Stimulated activated CD4-positive, alpha-beta T cell treated with anti-CD3 and anti-CD28 coated beads, Interleukin-4, amount 100 ng/mL, for 1 hour (primary cell): ENCODE measurements at regions not wholly inside any gene's neighbourhood (a gene's known extent, or its start where the extent isn't known, plus 50 kb on each side); places are given as distances from the start of the nearest gene placed in this dataset.

Source experiments
- DNase-seq: peaks from one replicate; pipeline ENCODE4 v3.0.0-alpha.2; 2020

DNA sequence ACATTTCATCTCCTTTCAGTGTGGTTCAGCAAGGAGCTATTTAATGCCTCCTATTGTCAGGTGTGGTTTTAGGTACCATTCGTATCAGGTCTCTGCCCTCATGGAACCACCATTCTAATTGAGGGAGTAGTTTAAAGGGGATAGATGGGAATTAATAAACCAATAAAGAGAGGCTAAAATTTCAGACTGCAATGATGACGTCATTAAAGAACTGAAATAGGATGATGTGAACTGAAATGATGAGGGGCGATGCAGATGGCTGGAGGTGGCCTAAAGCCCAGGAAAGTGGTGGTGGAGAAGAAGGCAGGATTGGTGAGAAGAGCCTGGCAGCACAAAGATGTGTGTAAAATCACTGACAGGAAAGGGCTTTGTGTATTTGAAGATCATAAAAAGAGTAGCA, 148.9 kb upstream of the RBFOX1 start:
- no peak for DNase-seq

DNA sequence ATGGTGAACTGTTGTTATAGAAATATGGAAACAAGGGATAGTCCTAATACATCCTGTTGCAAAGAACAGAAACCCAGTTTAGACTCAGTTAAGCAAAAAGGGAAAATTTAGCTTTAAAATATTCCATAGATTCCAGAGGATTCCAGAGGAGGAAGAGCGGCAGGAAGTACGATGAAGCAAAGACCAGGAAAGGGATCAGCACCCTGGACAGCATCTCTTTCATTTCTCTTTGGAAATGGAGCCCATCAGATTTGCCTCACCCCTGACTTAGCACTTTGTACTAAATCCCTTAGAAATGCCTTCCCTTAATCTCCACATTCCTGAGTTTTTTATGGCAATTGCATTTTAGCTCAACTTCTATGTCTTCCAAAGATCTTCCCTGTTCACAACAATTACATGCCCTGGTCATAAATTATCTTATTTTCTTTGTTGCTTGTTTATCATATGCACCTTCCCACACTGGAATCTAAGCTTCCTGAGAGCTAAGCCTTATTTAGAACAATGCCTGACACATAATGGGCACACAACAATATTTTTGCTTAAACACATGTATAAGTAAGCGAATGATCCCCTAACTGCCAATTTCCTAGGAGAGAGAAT, 150.0 kb upstream of the RBFOX1 start:
- DNase-seq, result no peak

DNA sequence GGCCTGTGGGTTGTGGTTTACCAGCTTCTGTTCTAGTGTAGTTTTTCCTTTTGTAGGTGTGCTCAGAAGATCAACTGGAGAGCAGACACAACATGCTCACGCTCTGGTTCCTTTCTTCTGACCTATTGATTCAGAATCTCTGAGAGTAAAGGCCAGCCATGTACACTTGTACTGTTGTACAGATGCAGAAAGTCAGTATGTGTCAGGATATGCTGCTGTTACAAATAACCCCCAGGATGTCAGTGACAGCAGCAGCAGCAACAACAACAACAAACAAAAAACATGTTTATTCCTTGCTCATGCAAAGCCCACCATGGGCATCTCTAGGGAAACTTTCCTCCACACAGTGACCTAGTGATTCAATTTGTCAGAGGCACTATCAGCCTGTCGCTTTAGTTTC, 154.8 kb upstream of the RBFOX1 start:
- DNase-seq, result no peak

DNA sequence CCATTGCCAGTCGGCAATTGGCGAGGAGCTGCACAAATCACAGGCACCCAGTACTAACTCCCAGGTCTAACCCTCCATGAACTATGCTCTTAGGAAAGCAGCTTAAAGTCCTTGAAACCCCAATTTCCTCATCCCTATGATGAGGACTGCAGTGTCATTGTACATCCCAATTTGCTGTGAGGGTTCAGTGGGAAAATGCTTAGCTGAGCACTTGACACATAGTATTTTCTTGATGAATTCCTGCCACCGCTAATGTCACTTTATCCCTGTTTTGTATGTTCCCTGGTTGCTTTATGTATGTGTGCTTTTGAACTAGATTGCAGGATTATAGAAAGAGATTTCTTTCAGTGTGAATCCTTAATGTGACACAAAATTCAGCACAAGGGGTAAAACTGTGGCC, 161.5 kb upstream of the RBFOX1 start:
- DNase-seq, result no peak

DNA sequence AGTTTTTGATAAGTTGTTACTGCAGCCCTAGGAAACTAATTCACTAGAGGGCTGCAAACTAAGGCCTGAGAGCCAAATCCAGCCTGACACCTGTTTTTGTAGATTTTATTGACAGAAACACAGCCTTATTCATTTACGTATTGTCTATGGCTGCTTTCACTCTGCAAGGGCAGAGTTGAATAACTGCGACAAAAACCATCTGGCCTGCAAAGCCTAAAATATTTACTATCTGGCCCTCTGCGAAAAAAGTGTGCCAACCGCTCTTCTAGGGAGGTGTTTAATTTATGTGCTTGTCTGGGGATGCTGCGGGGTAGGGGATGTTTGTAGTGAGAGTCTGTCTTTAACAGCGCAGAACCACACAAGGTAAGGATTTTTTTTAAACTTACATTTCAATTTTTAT, 165.0 kb upstream of the RBFOX1 start:
- no peak for DNase-seq

DNA sequence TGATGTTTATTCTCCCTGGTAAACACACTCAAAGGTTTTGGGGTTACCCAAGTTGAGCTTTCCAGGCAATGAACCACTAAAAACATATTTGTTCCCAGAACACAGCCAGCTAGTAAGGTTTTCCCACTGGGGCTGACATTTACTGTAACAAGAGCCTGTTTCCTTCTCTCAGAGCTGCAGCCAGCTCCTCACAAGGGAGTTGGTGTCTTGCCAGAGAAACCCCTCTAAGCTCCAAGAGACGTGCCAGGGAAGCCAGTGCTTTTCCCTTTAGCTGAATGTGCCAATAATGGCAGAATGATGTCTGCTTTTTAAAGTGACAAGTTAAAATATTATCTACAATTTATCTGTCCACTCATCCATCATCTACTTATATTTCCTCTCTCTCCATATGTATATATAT, 170.8 kb upstream of the RBFOX1 start:
- no peak for DNase-seq

DNA sequence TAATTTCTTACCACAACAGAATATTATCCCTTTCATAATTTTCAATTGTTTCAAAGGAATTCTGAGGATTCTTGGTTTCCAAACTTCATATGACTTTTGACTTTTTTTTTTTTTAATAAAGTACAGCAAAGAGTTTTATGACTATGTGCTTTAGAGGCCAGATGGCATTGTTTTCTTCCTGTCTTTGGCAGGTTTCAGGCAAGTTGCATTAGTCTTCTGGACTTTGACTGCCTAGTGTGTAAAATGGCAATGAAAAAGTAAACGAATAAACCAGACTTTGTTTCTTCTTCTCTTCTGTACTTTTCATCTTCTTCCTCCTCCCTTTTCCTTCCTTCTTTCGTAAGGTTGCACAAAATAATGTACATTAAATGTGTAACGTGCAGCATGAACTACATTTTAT, 172.6 kb upstream of the RBFOX1 start:
- DNase-seq, result no peak

DNA sequence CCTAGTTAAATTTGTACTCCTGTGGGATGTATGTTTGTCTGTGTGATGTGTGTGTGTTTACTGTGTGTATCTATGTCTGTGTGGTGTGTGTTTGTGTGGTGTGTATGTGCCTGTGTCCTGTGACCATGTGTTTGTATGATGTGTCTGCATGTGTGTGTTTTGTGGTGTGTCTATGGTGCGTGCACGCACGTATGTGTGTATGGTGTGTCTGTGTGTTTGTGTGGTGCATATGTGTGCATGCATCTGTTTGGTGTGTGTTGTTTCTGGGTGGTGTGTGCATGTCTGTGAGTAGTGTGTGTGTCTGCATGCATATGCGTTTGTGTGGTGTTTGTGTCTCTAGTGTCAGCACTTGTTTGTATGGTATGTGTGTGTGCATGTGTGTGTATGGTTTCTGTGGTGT, 174.2 kb upstream of the RBFOX1 start:
- no peak for DNase-seq

DNA sequence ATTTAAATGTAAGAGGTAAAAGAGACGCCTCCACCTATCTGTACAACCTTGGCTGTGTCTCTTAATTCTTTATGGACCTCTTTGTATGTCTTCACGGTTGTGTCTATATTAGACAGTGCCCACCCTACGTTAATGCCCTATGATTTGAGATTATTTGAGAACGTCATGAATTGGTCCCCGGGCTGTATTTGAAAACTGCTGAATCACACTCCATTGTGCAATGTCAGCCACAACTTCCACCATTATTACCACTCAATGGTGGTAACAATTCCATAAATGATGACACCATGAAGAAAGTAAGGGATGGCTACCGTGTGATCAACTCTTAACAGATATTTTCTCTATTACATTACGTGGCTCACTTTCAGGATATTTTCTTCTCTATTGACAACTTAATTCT, 182.4 kb upstream of the RBFOX1 start:
- DNase-seq, result no peak

DNA sequence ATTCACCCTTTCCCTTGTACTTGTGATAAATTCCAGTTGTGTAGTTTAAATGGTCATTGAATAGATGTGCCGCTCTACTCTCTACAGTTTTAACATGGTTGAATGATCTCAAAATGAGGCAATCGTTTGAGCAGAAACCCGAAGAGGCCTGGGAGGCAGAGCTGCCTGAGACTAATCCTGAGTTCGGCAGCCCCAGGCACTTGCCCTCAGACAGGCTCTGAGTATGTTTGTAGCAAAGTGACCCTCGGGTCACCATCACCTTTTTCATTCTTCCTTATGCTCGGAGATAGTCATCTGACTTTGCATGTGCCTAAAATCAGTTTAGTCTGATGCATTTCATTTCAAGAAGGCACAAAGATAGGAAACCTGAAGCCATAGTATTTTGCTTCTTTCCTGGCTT, 184.0 kb upstream of the RBFOX1 start:
- DNase-seq, result no peak

DNA sequence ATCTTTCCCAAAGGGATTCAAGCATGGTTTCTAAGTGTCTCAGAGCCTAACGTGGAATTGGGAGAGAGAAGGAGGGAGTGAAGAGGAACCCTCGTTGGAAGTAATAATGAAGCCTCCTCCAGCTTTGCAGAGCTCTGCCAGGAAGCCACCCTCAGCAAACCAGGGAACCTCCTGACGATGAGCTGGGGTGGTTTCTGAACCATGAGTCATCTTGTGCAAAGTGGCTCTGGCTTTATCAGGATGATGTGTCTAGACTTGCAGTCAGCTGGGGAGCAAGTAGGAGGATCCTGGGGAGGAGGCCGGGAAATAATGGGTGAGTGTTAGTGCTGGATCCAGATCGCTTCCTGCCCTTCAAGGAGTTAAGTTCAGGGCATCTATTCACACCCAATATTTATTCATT, 191.7 kb upstream of the RBFOX1 start:
- no peak for DNase-seq

DNA sequence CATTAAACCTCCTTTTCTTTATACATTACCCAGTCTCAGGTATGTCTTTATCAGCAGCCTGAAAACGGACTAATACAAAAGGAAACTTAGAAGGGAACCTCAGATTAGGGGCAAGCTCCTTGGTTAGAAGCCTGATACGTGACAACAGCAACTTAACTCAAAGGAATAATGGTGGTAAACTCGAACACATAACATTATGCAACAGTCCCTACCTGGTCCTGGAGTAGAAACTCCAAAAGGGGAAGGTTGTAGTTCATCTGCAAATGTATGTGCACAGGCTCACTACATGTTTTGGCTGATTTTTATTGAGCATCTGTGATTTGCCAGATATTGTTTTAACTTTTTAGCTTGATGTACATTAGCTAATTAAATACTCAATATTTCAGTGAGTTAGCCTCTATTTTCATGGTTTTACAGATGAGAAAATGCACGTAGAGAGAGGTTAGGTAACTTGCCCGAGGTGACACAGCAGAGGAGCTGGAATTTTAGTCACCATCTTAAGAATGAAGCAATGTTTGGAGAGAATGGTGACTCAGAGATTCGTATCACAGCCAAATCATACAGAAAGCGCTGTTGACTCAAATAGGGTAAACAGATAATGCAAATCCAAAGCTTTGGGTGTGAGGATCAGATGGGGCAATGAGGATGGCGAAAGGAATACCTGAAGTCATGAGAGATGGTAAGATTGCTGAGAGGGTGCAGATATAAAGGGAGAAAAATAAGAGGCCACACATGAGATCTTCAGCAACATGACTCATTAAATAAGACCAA, 194.9 kb upstream of the RBFOX1 start:
- DNase-seq, result no peak

DNA sequence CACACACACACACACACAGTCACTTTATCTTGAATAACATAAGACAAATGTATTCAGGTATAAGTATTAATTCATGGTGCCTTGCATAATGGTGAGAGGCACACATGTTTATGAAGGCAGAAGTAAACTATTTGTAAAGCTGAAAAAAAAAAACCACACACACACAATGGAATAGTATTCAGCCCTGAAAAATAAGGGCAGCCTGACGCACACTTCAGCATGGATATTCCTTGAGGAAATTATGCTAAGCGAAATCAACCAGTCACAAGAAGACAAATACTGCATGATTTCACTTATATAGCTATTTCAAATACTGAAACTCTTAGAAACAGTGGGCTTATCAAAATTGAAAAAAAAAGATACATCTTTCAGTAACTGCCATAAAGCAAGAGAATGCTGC, 200.2 kb upstream of the RBFOX1 start:
- DNase-seq, result no peak

DNA sequence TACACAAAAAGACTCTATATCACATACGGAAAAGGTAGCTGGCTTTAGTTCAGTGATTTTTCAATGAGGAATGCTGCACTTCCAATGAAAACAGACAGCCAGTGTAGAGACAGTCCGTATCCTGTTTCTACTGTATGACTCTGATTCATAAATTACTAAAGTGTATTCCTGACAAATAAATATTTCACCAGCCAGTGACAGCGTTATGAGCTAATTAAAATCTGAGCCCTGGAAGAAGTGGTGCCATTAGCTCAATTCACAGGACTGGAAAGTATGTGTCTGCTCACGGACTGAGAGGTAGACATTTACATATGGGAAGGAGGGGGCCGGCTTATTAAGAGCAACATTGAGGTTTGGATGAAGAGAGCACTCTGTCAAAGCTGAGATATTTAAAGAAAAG, 207.9 kb upstream of the RBFOX1 start:
- DNase-seq, result no peak

DNA sequence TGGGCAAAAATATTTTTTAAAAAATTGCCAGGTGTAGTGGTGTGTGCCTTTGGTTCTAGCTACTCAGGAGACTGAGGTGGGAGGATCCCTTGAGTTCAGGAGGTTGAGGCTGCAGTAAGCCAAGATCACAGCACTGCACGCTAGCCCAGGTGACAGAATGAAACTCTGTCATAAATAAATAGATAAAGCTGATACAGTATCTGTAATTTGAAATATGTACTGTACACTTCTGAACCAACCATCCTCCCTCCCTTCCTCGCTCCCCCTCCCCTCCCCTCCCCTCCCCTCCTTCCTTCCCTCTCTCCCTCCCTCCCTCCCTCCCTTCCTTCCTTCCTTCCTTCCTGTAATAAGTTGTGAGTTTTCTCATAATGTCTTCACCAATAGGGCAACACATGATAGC, 208.4 kb upstream of the RBFOX1 start:
- DNase-seq, result no peak

DNA sequence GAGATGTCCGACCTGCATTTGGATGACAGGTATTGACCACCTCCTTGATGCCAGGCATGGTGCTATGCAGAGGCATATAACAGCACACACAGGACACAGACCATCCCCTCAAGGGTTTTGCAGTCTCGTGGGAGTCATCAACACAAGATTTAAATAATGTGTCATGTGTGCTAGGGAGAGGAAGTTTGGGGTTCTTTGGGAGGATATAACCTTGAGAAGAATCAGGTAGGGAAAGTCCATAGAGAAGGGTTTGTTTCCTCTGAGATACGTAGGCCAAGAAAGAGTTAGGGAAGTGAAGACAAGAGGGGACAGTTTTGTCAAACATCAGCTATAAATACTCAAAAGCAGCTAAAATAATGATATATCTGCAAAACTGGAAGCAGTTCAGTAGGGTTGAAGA, 215.9 kb upstream of the RBFOX1 start:
- DNase-seq, result no peak

DNA sequence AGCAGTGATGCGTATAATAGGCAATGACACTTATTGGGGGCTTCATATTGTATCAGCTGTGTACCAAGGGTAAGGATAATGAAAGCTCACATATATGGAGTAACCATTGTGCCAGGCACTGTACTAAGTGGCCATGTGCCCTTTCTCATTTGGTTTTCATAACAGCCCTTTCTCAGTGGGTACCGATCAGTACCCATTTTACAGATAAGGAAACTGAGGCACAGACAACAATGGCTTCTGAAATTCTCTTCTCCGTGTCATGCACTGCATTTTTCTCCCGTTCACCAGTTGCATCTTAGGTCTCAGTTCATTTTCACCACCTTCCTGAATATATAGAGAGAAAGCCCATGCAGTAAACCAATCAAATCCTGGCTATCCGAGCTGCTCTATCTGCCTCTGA, 216.7 kb upstream of the RBFOX1 start:
- DNase-seq, result no peak

DNA sequence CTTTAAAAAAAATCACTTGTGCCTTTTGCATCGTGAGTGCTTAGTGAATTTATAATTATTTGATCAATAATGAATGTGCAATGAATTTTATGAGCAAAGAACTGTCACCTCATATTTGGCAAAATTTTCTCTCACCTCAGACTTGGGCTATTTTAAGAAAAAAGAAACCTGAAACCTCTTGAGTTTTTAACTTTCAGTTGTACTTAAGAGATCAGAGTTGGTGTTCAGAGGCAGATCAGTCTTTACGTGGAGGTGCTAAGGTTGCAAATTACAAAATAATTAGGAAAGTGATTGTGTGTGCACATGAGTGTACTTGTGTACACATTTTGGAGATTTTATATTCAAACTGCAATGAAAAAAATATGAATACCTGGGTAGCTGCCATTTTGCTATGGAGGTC, 218.7 kb upstream of the RBFOX1 start:
- no peak for DNase-seq

DNA sequence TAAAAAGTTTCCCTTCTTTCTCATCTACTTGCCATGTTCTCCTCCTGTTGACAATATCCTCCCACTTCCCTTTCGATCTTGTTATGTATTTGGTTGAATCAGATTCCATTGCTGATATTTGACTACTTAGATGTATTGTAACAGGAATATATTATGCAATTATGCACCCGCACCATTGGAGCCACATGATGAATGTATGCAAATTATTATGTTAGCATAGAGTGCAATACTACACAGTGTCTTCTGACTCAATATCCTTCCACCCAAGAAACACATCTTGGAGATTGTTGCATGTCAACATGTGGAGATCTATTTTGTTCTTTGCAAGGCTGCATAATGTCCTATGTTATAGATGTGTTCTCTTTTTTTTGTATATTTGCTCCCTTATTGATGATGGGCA, 219.2 kb upstream of the RBFOX1 start:
- no peak for DNase-seq

DNA sequence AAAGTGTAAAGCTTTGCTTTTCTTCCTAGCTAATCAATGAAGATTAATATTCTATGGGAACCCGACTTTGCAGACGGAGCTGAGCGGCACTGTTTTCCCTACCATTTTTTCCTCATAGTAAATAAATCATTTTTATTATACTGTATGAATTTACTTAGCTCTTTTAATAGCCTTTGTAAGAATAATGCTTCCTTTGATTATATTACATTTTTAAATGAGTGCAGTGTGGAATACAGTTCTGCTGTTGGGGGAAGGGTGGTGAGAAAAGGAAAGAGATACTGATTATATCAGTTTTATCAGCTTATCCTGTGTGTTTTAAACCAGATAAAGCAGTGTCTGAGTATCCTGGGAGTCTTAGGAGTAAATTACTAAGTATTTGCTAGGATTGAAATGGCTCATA, 221.4 kb upstream of the RBFOX1 start:
- DNase-seq, result no peak

DNA sequence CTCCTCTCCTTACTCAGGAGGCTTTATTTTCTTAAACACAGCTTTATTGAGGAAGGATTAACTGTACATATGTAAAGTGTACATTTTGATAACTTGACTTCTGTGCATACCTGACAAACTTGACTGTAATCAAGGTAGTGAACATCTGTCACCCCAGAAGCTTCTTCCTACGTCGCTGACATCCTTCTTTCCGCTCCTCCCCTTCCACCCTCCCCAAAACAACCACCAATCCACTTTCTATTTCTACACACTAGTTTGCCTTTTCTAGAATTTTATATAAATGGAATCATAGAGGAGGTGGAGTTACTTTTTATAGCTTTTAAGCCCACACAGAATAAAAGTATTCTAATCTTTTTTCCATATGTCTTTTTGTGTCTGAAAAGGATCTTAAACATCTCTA, 225.2 kb upstream of the RBFOX1 start:
- no peak for DNase-seq

DNA sequence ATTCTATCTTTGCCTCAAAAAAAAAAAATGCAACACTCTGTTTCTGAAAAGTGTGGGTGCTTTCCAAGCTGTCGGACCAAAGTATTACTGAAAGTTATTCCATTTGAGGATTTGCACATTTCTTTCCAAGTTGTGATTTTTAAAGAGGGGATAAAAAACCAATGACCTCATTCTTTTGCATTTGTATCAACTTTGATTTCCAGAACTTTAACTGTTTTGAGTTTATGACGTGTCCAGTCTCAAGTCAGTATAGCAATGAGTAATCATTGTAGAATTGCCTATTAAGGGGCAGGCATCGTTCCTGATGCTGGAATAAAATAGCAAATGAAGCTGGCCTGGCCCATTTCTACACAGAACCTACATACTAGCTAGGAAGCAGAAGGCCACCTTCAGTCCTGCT, 229.6 kb upstream of the RBFOX1 start:
- no peak for DNase-seq

DNA sequence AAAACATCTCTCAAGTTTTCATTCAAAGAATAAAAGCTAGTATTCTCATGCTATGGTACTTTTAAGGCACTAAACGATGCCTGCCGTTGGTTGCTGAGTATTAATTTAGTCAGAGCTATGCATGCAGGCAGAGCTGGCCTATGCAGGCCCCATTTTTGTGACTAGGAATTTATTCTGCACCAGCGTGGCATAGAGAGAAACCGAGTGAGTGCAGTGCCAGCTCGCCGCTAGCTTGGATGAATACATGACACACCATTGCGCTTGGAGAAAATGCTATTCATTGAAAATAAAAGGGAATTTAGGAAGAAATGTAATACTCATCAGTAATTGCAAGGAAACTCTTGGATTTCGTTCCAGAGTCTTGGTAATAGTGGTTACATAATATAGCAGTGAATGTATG, 231.6 kb upstream of the RBFOX1 start:
- no peak for DNase-seq

DNA sequence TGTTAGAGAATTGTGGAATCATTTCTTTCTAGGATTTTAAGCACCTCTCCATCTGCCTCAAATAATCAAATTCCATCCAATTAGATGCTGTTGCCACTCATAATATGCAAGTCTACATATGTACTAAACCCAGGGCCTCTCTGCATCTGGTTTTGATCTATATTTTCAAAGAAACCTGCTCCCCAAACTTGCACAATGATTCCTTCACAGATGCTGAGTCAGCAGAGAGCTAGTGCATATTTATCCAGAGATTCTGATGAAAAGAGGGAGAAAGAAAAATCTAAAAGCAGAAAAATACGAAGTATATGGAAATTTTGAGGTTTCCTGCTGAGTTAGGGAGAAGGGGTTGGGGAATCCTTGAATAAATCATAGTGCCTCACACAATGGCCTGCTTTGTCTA, 235.1 kb upstream of the RBFOX1 start:
- DNase-seq, result no peak

DNA sequence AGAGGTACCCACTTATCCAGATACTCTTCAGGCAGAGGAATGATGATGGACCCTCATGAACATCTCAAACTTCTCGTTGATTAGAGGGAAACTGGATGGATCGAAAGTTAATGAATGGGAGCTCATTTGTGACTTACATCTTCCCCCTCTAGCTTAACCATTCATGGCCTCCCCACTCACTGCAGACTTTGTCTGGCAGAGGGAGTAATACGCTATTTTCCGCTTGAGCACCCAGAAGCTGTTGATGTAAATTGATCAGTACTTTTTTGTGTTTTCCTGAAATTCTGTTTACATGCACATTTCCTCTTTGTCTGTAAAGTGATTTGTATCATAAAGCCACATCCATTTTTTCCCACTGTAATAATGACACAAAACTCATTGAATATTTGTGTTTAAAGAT, 239.1 kb upstream of the RBFOX1 start:
- no peak for DNase-seq
